ENCODE measurements at regions not wholly inside any gene's neighbourhood (a gene's known extent, or its start where the extent isn't known, plus 50 kb on each side); places are given as distances from the start of the nearest gene placed in this dataset.
"Not testable (repeated sequence)": the region's sequence is repeated elsewhere in the genome, so short reads cannot be mapped to it uniquely, and the experiment has no call there.

DNA sequence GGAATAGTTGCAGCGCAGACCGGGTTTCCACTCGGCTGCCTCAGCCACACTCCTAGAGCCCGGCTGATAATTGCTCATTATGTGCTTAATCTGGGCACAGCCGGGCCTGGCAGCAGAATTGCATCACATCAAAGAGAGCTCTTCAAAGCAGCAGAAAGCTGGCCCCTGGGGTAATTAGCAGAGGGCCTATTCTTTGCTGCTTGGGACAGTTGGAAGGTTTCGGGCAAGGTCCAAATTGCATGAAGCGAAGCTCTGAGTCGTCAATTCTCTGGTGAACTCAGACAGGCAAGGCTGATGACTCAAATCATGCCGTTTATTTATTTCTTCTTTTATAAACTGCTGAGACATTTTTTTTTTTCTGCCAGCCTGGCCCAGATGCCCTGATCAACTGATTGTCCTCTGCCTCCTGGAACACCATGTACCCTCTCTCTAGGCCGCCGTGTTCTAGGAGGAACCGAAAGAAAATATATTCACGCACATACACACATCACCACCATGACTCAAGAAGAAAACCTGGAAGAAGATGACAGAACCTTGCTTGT, 242.2 kb downstream of the RAB11FIP2 start:
- TF ChIP-seq, protein P1, sequence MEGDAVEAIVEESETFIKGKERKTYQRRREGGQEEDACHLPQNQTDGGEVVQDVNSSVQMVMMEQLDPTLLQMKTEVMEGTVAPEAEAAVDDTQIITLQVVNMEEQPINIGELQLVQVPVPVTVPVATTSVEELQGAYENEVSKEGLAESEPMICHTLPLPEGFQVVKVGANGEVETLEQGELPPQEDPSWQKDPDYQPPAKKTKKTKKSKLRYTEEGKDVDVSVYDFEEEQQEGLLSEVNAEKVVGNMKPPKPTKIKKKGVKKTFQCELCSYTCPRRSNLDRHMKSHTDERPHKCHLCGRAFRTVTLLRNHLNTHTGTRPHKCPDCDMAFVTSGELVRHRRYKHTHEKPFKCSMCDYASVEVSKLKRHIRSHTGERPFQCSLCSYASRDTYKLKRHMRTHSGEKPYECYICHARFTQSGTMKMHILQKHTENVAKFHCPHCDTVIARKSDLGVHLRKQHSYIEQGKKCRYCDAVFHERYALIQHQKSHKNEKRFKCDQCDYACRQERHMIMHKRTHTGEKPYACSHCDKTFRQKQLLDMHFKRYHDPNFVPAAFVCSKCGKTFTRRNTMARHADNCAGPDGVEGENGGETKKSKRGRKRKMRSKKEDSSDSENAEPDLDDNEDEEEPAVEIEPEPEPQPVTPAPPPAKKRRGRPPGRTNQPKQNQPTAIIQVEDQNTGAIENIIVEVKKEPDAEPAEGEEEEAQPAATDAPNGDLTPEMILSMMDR (IDR thresholded peaks at IDR 0.05) = no peak
- H3K9me3 ChIP-seq = no peaks in the 10 kb centered on the region
- H3K4me3 ChIP-seq = no peak overlapping the region
- H3K27ac ChIP-seq = no peak overlapping the region
- H3K36me3 ChIP-seq = no peaks in the 10 kb centered on the region
- DNase-seq = no peak
- peaks cover 0 to 19% of the 10 kb centered on the region in 2 donors for H3K27me3 ChIP-seq
- intact Hi-C loops (cut with DNase I; ENCODE audit: low total_unique reads) = no loop called here
- no peaks in the 10 kb centered on the region for H3K4me1 ChIP-seq

DNA sequence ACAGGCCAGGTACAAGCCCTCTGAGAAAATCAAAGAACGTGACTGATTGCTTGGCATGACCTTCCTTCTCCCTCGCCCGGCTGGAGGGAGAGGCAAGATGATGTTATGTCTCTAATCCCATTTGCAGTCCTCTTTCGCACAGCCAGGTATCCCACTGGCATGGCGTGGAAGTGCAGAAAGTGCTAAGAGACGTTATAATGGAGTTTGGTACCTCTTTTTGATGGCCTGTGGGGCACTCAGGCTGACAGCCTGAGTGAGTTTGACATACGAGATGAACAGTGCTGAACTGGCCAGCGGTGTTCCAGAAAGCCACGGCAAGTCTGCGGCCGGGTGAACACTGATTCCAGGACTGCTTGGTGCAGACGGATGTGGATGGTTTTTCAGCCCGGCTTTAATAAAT, 241.6 kb downstream of the RAB11FIP2 start:
- Histone ChIP-seq H3K4me1 (no peaks in the 10 kb centered on the region), H3K36me3 (no peaks in the 10 kb centered on the region), H3K27ac (no peak overlapping the region), H3K9me3 (no peaks in the 10 kb centered on the region), H3K27me3 (peaks cover 0 to 19% of the 10 kb centered on the region in 2 donors), H3K4me3 (no peak overlapping the region)
- TF ChIP-seq, protein P1 (IDR thresholded peaks at IDR 0.05) = no peak
- peak in 1 of 2 donors; percentile 6 for DNase-seq
- intact Hi-C loops (cut with DNase I; ENCODE audit: low total_unique reads) = no loop called here

DNA sequence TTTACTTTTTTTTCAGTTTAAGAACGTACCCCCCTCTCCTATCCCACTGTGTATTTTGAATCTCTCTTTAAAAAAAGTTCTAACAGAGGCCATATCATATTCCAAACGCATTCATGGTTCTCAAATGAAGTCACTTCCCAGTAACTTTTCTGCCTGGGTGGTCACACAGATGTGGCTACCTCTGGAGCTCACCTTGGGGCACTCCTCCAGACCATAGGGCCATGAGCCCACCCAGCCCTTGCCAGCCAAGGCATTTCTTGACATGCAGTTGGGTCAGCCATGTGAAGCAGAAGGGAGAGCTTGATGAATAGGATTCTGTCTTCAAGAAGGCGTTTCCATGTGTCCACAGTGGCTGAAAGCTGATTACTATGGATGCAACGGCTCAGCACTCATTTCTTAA, 239.3 kb downstream of the RAB11FIP2 start:
- Histone ChIP-seq H3K27me3 (peaks cover 0 to 7% of the 10 kb centered on the region in 2 donors), H3K27ac (no peak overlapping the region), H3K4me3 (no peak overlapping the region), H3K9me3 (no peaks in the 10 kb centered on the region), H3K4me1 (no peaks in the 10 kb centered on the region), H3K36me3 (no peaks in the 10 kb centered on the region)
- no peak for DNase-seq
- TF ChIP-seq, protein P1 (IDR thresholded peaks at IDR 0.05) = no peak
- intact Hi-C loops (cut with DNase I; ENCODE audit: low total_unique reads) = no loop called here

DNA sequence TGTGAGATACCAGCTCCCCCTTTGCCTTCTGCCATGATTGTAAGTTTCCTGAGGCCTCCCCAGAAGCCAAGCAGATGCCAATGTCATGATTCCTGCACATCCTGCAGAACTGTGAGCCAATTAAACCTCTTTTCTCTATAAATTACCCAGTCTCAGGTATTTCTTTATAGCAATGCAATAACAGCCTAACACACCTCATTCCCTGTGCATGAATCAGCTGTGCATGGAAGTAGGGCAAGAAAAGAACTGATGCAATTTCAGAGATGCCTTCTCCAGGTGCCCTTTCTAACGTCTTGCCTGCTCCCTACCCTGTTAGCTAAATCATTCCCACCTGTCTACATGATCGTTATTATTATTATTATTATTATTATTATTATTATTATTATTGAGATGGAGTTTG, 230.9 kb downstream of the RAB11FIP2 start:
- DNase-seq; intact Hi-C loops (cut with DNase I; ENCODE audit: low total_unique reads); H3K36me3 ChIP-seq; H3K4me1 ChIP-seq; H3K4me3 ChIP-seq; H3K9me3 ChIP-seq; H3K27me3 ChIP-seq; H3K27ac ChIP-seq: not testable (repeated sequence)

DNA sequence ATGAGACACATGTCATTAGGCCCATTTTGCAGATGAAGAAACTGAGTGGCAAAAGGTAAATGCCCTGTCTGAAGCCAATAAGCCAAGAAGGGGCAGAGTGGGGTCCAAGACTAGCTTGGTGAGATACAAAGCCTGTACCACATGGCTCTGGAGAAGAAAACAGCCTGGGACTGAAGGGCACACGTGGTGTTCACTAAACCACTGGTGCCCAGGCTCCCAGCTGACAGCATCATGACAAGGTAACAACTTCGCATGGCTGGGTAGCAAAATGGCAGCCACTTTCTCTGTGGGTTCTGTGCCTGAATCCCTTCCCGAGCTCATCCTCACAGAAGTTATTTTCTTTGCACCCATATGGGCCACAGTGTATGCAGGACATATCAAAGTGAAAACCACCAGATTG, 229.6 kb downstream of the RAB11FIP2 start:
- no peak overlapping the region for H3K27ac ChIP-seq
- H3K36me3 ChIP-seq = no peaks in the 10 kb centered on the region
- intact Hi-C loops (cut with DNase I; ENCODE audit: low total_unique reads) = no loop called here
- TF ChIP-seq, protein P1 (IDR thresholded peaks at IDR 0.05) = no peak
- H3K4me3 ChIP-seq = no peak overlapping the region
- peaks cover 0 to 3% of the 10 kb centered on the region in 2 donors for H3K27me3 ChIP-seq
- DNase-seq = no peak
- no peaks in the 10 kb centered on the region for H3K4me1 ChIP-seq
- no peaks in the 10 kb centered on the region for H3K9me3 ChIP-seq

DNA sequence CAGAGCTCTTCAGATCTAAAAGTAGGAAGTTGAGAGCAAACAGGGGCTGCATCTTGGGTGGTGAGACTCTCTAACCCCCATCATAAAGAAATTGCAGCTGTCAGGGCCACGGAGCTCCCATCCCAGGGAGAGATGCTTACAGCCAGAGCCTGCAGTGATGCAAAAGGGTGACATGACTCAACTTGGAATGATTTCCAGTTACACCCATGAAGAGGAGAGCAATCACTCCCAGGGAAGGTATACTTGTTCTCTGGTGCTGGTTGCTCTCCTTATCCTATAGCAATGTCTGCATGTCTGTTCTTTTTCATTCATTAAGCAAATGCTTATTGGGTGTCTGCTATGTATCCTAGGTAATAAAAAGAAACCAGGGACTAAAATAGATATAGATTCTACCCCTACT, 228.0 kb downstream of the RAB11FIP2 start:
- intact Hi-C loops (cut with DNase I; ENCODE audit: low total_unique reads) = no loop called here
- H3K4me1 ChIP-seq = no peaks in the 10 kb centered on the region
- H3K27ac ChIP-seq = no peak overlapping the region
- H3K9me3 ChIP-seq = no peaks in the 10 kb centered on the region
- peaks cover 0 to 3% of the 10 kb centered on the region in 2 donors for H3K27me3 ChIP-seq
- TF ChIP-seq, protein P1 (IDR thresholded peaks at IDR 0.05) = no peak
- H3K36me3 ChIP-seq = no peaks in the 10 kb centered on the region
- no peak for DNase-seq
- no peak overlapping the region for H3K4me3 ChIP-seq
